GM19025 (cell line): ENCODE measurements at regions not wholly inside any gene's neighbourhood (a gene's known extent, or its start where the extent isn't known, plus 50 kb on each side); places are given as distances from the start of the nearest gene placed in this dataset.

Experiments
- ATAC-seq: cut with Tn5 transposase; IDR thresholded peaks from one replicate; pipeline ENCODE4 v1.9.1; 2021; ENCODE audit warnings: mild to moderate bottlenecking, low read depth, moderate library complexity; ENCODE audit not compliant: unreplicated experiment

DNA sequence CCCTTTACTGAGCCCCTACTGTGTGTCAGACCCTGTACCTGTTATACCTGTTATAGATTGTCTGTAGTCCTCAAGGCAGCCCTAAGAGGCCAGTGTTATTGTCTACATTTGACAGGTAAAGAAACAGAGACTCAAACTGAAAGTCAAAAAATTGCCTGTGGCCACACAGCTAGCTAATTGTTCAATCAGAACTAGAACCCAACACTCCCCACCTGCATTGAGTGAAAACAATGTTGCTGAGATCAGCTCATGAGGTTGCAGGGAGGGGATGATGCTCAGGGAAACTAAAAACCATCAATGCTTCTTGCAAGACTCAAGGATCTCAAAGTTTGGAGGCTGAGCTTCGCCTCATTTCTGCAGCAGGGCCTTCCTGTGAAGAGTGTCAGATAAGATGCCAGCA, 109.5 kb upstream of the LMO4 start:
- ATAC-seq: no peak

DNA sequence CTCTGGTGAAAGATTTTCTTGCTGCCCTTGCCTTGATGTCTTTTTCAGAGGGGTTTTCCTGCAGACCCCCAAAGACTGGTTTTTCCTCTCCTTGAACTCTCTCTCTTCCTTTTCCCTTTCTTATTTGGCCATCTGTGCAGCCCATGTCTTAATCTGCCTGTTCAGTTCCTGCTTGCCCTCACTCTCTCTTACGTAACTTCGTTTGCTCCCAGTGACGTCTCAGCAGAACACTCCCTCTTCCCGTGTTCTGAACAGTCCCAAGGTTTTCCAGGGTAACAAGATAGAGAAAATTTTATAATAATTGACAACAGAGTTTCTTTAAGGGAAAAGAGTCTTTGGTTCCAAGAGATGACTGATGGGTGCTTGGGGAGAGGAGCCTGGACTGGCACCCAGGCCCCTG, 109.1 kb upstream of the LMO4 start:
- ATAC-seq: no peak

DNA sequence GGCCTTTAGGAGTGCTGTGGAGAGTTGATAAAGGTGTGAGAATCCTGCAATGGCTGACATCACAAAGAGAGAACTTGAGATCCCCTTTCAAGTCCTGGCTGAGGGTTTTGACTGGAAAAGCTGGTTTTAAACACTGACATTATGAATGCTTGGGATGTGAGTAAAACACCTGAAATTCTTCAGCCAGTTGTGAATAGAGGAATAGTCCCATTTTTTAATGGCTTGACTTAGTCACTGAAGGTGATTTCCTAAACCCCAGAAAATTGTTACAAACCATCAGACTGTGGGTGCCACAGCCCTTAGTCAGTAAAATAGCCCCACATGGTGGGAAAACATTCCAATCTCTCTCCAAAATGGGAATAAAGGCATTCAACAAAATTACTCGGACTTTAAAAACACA, 107.7 kb upstream of the LMO4 start:
- no peak for ATAC-seq

DNA sequence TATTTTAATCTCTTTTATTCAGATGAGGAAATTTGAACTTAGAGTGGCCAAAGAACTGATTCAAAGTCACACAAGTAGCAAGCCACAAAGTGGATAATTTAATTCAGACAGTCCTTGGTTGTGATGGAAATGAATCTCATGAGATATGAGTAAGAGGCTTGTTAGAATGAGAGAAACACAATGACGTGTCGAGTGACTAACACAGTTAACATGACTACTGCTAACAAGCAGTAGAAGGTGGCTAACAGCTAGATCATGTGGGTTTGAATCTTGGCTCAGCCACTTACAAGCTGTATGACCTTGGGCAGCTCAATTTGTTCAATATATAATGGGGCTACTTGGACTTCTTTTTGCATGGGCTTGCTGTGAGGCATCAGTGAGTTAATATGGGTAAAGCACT, 104.5 kb upstream of the LMO4 start:
- ATAC-seq: no peak

DNA sequence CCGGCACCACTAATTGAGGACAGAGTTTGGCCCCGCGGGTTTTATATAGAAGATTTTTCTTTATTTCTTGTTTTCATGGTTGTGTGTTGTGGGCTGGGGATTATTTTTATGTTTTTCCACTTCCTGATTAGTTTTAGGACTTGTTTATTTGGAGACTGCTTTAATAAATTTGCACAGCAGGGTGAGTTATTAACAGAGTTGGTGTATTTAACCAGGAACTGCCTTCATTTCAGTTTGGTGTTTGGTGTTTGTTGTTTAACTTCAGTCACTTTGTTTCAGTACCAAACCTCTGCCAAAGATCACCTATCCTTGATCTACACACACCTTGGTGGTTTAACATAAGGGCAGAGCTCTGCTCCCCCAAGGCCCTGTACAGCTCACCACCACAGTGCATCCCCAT, 103.5 kb upstream of the LMO4 start:
- no peak for ATAC-seq

DNA sequence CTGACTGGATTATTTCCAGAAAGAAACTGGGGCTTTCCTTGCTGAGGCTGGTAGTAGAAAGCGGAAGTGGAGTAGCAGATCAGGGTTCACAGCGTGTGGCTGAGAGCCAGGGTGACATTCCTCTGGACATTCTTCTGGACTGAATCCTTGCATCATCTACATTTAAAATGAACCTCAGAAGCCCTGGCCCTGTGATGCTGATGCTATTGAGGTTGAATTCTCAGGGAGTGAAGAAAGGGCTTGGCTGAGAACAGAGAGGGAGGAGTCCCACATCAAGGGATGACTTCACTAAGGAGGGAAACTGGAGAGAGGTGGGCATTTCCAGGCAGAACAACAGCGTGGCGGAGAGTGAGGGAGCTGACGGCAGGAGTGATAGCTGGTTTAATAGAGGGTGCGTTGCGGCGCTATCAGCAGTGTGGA, 102.3 kb upstream of the LMO4 start:
- ATAC-seq: no peak

DNA sequence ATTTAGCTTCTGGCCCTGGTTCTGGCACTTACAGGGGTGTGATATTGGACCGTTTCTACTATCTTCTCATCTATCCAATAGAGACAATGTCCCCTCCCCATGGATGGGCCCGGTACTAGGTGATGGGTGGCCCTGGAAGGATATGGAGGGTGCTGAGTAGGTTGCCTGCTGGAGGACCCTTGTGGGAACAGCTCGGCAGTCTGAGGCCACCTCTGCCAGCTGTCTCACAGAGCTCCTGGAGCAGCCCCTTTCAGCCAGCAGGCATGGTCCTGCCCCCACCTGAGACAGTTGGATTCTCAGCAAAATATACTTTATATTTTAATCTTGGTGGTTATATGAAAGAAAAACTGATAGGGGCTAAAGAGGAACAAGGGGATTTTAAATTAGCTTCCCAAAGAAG, 101.0 kb upstream of the LMO4 start:
- ATAC-seq: no peak

DNA sequence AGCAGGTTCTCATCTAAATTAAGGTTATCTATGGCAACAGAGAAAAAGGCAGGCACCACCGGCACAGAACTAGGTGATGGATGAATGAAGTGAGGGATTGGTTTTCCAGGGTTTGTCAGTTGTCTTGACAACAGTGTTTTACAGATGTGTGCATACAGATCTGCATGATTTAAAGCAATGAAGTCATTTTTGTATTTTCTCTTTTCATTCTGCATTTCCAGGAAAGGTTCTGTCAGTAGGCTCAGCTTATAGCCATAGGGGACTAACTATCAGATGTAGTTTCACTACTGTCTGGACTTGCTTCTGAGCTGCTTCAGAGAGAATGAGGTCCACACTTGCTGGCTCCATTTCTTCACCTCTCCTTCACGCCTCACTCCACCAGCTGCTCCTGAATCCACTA, 98.2 kb upstream of the LMO4 start:
- ATAC-seq: no peak

DNA sequence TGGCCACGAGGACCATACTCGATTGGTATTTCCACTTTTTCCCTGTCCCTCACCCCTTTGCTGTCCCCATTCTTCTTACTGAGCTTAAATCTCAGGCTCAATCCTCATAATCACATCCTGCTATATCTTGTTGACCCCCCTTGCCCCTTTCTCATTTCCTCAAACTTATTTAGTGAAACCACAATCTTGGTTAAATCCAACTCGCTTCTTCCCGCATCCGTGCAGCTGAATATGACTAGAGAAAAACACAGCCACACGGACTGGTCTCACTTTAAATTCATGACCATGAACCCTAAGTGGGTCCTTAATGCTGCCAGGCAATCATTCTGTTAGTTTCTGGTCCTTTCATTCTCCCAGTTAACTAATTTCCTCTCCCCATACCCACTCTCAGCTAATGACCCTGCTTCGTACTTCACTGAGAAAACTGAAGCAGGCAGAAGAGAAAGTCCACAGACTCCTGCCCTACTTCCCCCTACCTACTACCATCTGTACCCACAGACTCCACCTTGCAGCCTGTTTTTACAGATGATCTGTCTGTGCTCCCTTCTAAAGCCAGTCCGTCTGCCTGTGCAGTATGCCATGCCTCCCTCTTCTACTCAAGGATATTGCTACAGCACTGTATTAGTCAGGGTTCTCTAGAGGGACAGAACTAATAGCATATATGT, 96.8 kb upstream of the LMO4 start:
- no peak for ATAC-seq

DNA sequence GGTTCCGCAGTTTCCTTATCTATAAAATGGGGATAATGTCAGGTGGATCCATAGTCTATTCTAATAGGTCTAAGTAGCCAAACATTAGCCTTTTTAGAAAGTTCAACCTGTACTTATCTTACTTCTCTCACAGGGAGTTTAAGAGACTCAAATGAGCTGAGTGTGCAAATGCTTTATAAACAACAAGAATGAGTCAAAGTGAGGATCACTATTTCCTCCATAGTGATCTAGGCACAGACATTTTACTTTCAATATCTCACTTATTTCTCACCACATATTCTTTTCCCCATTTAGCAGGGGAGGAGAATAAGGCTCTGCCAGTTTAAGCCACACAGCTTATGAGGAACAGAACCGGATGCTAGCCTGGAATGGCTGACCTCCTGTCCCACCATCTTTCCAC, 92.1 kb upstream of the LMO4 start:
- no peak for ATAC-seq

DNA sequence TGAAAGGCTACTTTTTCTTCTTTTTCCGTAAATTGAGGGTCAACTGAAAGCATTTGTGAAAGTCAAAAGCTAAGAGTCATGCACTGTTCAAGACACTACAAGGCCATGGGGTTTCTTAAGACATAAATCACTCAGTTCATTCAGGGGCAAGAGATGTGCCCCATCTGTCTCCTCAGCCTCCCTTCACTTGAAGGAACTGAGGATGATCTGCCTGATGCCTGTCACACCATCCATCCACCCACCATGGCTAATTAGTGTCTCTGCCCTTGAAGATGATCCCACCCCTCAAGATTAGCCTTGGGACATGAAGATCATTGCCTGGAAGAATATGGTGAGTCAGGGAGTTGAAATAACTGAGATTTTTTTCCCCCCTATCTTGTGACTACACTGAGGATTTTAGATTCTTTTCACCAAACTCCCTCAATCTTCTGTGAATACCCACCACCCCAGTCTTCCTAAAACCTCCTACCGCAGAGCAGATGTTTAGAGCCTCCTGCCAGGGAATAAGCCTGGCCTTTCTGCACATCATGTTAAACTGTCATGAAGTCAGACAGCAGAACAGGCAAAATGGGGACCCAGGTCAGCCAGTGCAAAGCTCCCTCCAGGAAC, 88.6 kb upstream of the LMO4 start:
- ATAC-seq: no peak

DNA sequence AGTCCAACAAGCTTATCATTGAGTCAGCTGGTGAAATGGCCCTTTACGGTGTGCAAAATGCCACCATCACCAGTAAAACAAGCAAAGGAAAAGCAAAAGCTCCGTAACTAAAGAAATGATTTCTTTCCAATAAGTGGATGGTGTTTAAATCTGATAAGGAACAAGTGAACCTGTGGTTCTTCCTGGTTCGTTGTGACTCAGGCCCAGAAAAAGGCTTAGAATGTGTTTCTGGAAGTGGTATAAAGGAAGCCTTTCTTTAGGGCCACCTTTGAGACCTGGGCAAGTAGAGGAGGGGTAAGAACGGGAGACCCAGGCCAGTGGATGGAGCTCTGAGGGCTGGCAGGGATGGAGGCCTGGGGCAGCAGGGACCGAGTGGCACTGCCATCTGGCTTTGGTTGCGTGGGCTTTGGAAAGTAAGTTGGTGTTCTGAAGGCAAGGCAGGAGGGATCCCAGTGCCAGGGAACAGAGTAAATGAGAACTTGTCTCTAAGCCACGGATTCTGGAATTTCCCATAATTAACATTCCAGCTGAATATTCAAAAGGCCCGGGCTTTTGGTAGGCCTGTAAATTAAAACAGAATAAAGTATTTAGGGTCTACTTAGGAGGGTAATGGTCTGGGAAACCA, 87.9 kb upstream of the LMO4 start:
- ATAC-seq: no peak

DNA sequence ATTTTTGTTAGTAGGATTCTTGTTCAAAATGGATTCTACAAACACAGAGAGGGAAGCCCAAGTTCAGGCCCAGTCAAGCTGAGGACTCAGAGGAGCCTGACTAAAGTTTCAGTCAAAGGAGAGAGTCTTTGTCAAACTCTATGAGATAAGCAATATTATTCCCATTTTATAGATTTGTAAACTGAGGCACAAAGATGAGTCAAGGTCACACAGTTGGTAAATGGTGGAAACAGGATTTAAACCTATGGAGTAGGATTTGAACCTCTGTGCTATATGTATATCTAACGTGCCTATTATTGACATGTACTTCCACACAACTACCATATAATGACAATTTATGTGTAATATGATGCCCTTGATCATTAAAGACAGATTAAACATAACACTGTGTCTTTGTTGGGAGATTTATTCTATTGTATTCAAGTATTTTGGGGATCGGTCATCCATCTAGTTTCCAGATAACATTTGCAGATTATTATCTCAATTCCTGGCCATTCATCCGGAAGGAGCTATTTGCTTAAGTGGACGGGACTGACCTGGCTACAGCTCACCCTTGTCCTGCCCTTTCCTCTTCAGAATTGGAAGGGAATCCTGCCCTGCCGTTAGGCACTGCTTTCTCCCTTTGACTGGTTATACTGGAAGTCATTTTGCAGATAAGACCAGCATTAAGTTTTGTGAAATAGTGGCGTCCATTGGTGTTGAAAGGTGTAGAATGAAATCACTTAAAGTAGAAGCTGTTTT, 86.1 kb upstream of the LMO4 start:
- ATAC-seq: no peak

DNA sequence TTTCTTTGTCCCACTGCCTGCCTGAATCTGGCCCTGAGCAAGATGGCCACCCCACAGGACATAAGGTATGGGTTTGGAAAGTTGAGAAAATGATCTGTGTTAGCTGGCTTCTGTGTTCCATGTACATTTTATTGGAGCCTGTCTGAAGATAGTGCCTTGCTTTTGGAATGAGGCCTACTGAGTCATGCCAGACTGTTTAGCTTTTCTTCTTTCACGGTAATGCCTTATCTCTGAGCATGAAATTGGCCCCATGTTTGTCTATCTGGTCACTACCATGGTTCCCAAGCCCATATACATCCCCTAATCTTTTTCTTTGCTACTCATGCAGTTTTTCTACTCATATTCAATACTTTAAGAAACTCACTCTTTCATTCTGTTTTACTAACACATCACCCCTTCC, 85.1 kb upstream of the LMO4 start:
- no peak for ATAC-seq

DNA sequence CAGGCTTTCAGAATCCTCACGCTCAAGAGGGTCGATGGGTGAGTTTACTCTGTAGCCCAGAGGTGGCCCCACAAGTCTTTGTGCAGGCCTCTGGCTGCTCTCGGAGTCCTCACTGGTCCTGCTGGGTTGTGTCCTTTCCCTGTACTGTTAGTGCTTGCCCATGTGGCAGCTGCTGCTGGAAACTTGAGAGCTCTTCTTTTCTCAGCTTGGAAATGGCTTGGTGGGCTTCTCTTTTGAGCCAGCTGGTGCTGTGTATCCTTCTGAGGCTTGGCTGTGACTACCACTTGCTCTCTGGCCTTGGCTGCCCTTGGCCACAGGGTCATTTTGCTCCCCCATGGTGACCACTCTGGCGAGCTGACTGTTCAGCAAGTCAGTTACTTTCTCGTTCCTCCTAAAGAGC, 82.2 kb upstream of the LMO4 start:
- no peak for ATAC-seq

DNA sequence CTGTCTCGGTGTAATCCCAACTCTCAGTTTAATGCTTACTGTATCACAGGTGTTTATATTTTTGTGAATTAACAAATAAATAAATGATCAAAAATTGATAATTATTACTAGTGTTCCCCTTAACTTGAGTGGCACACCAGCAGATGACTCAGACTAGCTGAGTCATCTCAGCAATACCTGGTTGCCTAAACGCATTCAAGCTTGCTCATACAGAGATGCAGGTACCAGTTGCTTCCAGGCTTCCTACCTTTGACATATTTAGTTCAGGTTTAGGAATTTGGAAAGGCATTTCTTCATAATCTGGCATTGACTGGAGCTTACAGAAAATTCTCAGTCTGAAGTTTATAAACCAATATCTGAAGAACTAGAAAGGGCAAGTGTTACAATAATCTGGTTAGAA, 78.9 kb upstream of the LMO4 start:
- no peak for ATAC-seq

DNA sequence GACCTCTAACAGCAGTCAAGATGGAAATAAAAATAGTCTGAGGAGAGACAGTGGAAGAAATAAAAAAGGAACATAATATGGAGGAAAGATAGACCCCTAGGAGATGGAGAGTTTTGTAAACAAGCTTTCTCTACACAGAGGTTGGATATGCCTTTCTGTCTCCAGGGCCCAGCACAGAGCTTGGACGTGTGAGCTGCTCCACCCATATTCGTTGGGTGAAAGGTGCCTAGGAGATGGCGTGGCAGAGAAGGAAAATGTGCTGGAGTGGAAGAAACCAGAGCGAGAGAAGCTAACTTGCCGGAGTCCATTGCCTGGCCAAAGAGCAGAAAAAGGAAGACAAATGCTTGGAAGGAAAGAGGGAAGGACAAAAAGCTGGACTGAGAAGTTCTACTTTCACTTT, 78.3 kb upstream of the LMO4 start:
- no peak for ATAC-seq

DNA sequence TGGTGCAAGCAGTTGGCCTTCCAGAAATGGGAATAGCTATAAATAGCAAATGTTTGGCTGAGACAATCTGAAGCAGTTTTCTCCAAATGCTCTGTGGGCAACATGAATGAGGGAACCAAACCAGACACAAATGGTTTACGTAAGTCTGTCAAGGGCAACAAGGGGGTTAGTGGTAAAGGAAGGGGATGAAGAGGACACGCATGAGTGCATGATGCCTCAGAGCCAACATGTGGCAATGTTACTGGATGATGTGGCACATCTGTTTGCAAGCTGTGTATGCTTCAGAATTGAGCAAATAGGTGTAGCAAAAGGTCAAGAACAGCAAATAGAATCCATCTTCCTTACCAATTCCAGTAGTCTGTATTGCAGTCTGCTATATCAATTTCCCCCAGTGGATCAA, 76.3 kb upstream of the LMO4 start:
- no peak for ATAC-seq

DNA sequence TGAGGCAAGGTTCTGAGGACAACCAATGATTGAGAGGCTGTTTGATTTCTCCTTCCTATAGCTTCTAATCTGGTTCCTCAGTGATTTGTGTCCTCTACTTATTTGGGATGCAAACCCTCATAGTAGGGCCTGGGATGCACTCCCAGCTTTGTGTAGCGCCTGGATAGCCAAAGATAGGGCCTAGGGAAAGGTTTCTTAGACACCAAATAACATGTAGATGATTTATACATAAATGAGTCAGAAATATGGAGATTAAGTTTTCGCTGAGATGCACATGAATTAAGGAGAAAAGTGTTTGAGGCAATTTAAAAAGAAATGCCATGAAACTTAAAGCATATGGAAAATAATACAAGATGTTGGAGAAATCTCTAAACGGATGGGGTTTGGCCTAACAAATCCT, 66.0 kb upstream of the LMO4 start:
- ATAC-seq: no peak

DNA sequence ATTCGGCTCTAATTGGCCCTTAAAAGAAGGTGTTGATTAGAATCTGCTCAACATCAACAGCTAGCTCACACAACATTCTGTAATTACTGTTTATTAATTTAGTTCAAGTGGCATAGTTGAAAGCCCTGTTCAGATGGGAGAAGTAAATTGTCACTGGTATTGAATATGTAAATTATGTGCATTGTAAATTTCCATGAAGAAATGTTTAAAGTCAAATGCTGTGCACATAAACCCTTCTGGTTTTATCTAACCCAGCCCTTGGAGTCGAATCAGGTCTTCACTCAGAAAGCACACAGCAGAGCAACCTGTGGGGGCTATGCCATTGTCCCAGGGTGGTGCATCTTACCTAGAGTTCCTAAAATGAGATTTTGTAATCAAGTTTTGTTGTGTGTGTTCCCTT, 65.4 kb upstream of the LMO4 start:
- ATAC-seq: no peak

DNA sequence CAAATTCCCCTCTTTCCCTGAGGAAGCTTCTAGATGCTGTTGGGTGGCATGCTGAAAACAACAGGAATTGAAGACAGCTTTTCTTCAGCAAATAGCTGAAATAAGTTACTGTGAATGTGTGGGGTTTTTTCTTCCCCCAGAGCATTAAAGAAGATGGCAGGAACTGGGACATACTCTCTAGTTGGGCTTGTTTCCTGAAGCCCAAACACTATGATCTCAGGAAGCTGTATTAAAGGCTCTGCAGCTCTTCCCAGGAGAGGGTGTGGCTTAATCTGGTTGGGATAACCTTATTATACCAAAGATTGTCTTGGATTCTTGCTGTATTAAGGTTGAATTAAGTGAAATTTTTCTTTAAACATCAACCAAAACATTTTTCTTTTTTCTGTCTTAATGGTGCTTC, 64.9 kb upstream of the LMO4 start:
- ATAC-seq: no peak

DNA sequence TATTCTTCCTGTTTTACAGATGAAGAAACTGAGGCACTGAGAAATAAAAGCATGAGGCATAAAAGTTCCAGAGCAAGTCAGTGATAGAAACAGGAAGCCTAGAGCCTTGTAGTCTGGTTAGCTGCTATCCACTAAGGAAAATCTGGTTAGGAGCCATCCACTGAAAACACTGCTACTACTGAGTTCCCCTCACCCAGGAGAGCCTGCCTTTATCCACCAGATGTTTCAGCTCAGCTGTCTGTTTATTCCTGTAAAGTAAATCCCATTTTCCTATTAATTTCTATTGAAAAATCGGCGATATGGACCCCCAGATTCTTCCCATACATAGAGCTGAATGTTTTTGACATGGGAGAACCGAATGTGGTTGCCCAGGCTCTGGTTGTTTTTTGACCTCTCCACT, 63.7 kb upstream of the LMO4 start:
- no peak for ATAC-seq
